PC-9 (cell line): ENCODE measurements at regions not wholly inside any gene's neighbourhood (a gene's known extent, or its start where the extent isn't known, plus 50 kb on each side); places are given as distances from the start of the nearest gene placed in this dataset.
"Not testable (repeated sequence)": the region's sequence is repeated elsewhere in the genome, so short reads cannot be mapped to it uniquely, and the experiment has no call there.

Experiments
- CTCF ChIP-seq: fragments of 200-600 bp; sonication (generic); conservative IDR thresholded peaks from 2 replicates; pipeline ENCODE4 v1.6.1; 2017; ENCODE audit warnings: mixed run types, antibody characterized with exemption, mild to moderate bottlenecking, moderate library complexity
- EZH2 ChIP-seq: fragments of 200-600 bp; sonication (generic); IDR thresholded peaks from 2 replicates; pipeline ENCODE4 v1.8.0; 2017; ENCODE audit warnings: antibody characterized with exemption, low read depth

GRCh38 chr11:42873800-42874405 lies 437.9 kb upstream of the API5 start:
- TF ChIP-seq CTCF, EZH2: not testable (repeated sequence)
